HG03280 (cell line): ENCODE measurements at regions not wholly inside any gene's neighbourhood (a gene's known extent, or its start where the extent isn't known, plus 50 kb on each side); places are given as distances from the start of the nearest gene placed in this dataset.

Experiments used
- ATAC-seq: cut with Tn5 transposase; IDR thresholded peaks from one replicate; pipeline ENCODE4 v1.9.1; 2021; ENCODE audit warnings: mild to moderate bottlenecking, moderate library complexity; ENCODE audit not compliant: unreplicated experiment

- ATAC-seq, result no peak
These were observed 1229.9 kb downstream of the MAT2B start for GRCh38 chr5:164735334-164735733.

GRCh38 chr5:164741376-164741775 is 1236.0 kb downstream of the MAT2B start:
- ATAC-seq, result no peak

GRCh38 chr5:164742025-164742424 is 1236.6 kb downstream of the MAT2B start:
- peak; percentile 87 for ATAC-seq

DNA sequence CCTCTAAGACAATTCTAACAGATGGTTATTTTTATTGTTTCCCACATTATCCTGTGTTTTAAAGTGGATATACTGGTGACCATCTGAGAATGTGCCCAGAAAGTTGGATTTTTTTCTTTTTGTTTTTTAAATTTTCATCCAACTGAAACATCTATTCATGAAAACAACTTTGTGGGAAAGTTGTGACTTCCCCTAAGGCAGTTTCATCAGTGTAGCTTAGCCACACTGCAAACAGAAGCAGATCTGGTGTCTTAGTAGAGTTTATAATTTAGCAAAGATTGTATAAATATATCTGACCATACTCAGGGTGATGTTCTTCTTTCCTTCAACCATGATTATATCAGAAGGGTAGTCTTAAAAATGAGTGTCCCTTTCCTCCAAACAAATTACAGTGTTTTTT is 1241.3 kb downstream of the MAT2B start:
- ATAC-seq, result no peak

- ATAC-seq, result no peak
These were observed 1242.0 kb downstream of the MAT2B start for GRCh38 chr5:164747371-164747770.

DNA sequence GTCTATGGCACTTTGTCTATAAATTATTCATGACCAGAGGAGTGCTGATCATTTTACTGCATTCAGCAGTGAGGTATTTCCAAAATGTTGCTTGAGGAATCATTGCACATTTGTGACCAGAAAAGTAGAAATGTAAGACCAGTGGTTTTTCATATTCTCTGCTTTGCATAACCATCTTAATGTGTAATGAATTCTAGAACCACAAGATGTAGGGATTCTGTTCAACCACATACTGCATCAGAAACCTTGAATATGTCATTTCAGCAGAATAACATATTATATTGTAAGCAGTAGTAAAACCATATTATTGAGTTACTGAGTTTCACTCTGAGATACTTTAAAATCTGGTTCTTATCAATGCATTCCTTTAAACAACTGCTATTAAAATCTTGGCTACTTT is 1243.4 kb downstream of the MAT2B start:
- peak; percentile 73 for ATAC-seq

- no peak for ATAC-seq
These were observed 1248.0 kb downstream of the MAT2B start for GRCh38 chr5:164753434-164753833.

DNA sequence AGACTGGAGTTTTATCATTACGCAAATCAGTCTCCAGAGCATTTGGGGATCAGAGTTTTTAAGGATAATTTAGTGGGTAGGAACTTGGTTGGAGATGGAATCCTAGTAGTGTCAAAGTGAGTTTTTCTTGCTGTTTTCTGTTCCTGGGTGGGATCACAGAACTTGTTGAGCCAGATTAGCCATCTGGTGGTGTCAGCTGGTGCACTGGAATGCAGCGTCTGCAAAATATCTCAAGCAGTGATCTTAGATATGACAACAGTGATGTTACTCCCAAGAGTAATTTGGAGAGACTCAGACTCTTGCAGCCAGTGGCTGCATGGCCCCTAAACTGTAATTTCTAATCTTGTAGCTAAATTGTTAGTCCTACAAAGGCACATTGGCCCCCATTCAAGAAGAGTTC is 1257.8 kb downstream of the MAT2B start:
- no peak for ATAC-seq

GRCh38 chr5:164772122-164772521 is 1266.7 kb downstream of the MAT2B start:
- ATAC-seq, result no peak

- no peak for ATAC-seq
These were observed 1278.8 kb downstream of the MAT2B start for GRCh38 chr5:164784230-164784629.

DNA sequence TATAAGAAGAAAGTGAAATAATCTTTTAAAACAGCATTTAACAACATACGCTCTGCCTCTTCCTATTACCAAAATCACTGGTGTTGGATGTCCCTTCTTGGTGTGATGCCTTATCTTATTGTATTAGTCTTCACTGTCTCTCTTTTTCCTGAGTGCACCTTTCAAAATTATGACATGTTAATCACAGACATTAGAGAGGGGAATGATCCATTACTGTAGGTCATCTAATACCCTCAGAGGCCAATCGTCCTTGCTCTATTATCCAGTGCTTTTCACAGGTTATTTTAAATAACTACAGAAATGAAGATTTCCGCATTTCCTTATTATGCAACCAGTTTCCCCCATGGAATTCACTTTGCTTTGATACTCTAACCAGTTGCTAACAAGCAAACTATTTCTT is 1292.7 kb downstream of the MAT2B start:
- ATAC-seq, result no peak

DNA sequence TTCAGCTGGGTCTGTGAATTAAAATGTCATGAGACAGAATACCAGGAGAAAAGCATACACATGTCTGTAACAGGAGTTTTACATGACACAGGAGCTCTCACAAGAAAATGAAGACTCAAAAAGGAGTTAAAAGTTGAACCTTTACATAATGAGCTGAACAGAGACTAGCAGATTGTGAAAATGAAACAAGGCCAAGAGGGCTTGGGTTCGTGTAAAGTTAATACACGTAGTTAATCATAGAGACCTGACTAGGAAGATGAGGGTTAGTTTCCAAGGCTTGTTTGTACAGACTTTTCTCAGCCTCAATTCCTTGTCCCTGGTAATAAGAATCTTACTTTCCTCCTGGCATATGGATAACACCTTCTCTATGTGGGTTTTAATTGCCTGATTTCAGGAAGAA is 1294.0 kb downstream of the MAT2B start:
- ATAC-seq, result no peak

GRCh38 chr5:164801910-164802309 is 1296.5 kb downstream of the MAT2B start:
- ATAC-seq, result no peak

- peak; percentile 52 for ATAC-seq
These were observed 1304.4 kb downstream of the MAT2B start for GRCh38 chr5:164809821-164810220.

DNA sequence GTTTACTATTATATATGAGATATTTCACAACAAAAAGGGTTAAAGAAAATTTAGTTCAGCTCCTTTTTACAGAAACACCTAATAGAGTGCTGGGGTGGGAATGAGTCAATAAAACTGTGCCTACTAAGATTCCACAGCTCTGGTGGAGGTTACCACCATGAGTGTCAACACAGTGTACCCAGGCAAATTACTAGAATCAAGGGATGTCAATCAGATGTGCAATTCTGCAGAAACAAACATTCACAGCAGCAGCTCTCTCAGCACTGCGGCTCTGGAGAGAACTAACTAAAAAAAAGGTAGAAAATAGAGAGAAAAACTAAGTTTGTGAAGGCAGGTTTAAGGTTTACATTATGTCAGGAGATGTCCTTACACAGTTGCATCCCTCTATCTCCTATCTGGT is 1313.0 kb downstream of the MAT2B start:
- ATAC-seq, result no peak

GRCh38 chr5:164824671-164825070 is 1319.3 kb downstream of the MAT2B start:
- ATAC-seq, result no peak

- ATAC-seq, result no peak
These were observed 1327.1 kb downstream of the MAT2B start for GRCh38 chr5:164832516-164832915.

GRCh38 chr5:164844348-164844747 is 1338.9 kb downstream of the MAT2B start:
- ATAC-seq, result no peak

- ATAC-seq, result no peak
These were observed 1355.5 kb downstream of the MAT2B start for GRCh38 chr5:164860896-164861295.

DNA sequence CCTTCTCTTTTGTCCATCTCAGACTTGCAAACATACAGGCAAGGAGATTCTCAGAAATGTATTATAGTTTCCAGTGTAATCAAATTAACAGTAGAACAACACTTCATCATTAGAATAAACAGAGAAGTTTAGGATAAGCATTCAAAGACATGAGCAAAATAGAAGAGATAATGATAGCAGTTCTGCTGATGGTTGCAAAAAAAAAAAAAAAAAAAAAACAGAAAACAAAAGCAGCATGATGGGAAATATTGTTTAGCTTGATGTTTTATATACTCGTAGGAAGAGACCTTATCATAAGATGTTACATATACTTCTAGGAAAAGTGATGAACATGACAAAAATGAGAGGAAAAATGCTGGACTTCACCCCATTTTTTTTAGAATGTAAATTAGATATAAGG is 1356.2 kb downstream of the MAT2B start:
- ATAC-seq, result no peak

DNA sequence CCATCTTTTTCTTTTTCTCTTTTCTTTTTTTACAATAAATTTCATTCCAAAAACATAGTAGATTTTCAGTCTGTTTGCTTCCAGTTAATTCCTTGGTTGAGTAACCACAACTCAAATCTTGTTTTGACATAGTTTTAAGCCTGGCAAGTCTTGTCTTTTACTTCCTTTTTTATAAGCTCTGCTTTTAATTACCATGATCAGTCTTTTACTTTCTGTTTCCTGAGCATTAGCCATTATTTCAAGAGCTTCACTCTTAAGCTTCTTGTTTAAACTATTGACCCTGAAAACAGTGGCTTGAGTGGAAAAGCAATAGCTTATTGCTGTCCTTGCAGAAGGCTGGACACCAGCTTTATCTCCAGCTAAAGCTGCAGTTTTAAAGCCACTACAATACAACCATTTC is 1363.3 kb downstream of the MAT2B start:
- ATAC-seq, result no peak

- no peak for ATAC-seq
These were observed 1363.9 kb downstream of the MAT2B start for GRCh38 chr5:164869325-164869724.

DNA sequence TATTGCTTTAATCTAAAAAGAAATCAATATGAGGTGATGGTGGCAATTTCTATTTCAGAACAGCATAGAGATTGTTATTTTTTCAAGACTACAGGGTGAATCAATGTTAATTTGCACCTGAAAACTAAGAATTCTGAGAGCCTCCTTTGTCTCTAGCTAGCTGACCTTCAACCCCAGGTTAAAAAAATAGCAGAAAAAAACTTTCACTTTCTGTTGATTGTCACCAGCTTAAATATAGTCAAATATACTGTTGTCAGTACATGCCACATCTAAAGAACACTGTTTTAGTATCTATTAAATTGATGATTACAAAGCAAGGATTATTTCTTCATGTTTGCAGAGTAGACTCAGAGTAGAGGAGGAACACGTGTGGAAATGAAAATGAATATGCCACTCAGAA is 1371.4 kb downstream of the MAT2B start:
- ATAC-seq, result no peak

- ATAC-seq, result no peak
These were observed 1376.0 kb downstream of the MAT2B start for GRCh38 chr5:164881442-164881841.
